ENCODE measurements at regions not wholly inside any gene's neighbourhood (a gene's known extent, or its start where the extent isn't known, plus 50 kb on each side); places are given as distances from the start of the nearest gene placed in this dataset.

- no peak for TF ChIP-seq HMG20B (CRISPR knock-in tag; conservative IDR thresholded peaks at IDR 0.05)
- no peak for TF ChIP-seq ZBTB49 (CRISPR knock-in tag; IDR thresholded peaks at IDR 0.05; ENCODE audit: borderline replicate concordance)
- TF ChIP-seq NAIF1 (CRISPR knock-in tag; IDR thresholded peaks at IDR 0.05; ENCODE audit: borderline replicate concordance): no peak
- no peak for TF ChIP-seq ZKSCAN8 (CRISPR knock-in tag; IDR thresholded peaks at IDR 0.05; ENCODE audit: borderline replicate concordance)
- TF ChIP-seq RFX3 (CRISPR knock-in tag; IDR thresholded peaks at IDR 0.05): no peak
- TF ChIP-seq ZNF451 (CRISPR knock-in tag; IDR thresholded peaks at IDR 0.05): no peak
- no peak for TF ChIP-seq NBN (conservative IDR thresholded peaks at IDR 0.05)
- no peak for TF ChIP-seq ZNF704 (CRISPR knock-in tag; IDR thresholded peaks at IDR 0.05; ENCODE audit: borderline replicate concordance)
- no peak for TF ChIP-seq RARG (CRISPR knock-in tag; IDR thresholded peaks at IDR 0.05; ENCODE audit: low read depth)
These were observed 300.7 kb upstream of the PDGFD start (continued) for GRCh38 chr11:104464691-104465090.

GRCh38 chr11:104462341-104462740, 298.4 kb upstream of the PDGFD start:
- no peak overlapping the region for H3K4me2 ChIP-seq (ENCODE audit: low read depth, low read length)
- TF ChIP-seq ZC3H13 (CRISPR knock-in tag; IDR thresholded peaks at IDR 0.05): no peak
- TF ChIP-seq CHD4 (IDR thresholded peaks at IDR 0.05; ENCODE audit: borderline replicate concordance, low read length): no peak
- TF ChIP-seq BCL6 (CRISPR knock-in tag; IDR thresholded peaks at IDR 0.05): no peak
- no peak for TF ChIP-seq SKIL (CRISPR knock-in tag; IDR thresholded peaks at IDR 0.05; ENCODE audit: borderline replicate concordance)
- no peak for TF ChIP-seq ZNF205 (CRISPR knock-in tag; IDR thresholded peaks at IDR 0.05)
- H3K27me3 ChIP-seq (ENCODE audit: control insufficient read depth in 1 of 2, insufficient read depth in 2 of 2, low read length in 2 of 2): no peaks in the 10 kb centered on the region
- intact Hi-C loops (cut with micrococcal nuclease; ENCODE audit: unreplicated experiment): no loop called here
- no peak for ATAC-seq
- H3K4me3 ChIP-seq (replicated peaks in 1 of 3; ENCODE audit: insufficient read depth in 1 of 3, low read depth in 2 of 3, low read length in 3 of 3): no peak overlapping the region
- H3K9me3 ChIP-seq (ENCODE audit: low read length): no peaks in the 10 kb centered on the region
- BruUV-seq (replicated peaks): no TSS peak
- FAIRE-seq: no peak
- no peak overlapping the region for H3K27ac ChIP-seq (ENCODE audit: extremely low read length, insufficient read depth, low read length)
- H3K4me1 ChIP-seq (ENCODE audit: insufficient read depth, low read length): no peaks in the 10 kb centered on the region
- in situ Hi-C loops (cut with HindIII; ENCODE audit: extremely low pct_ligation_motif_present, low pct_unique_long_range_greater_than_20kb): no loop called here
- 19% methylated on average over 2 of the region's 2 CpGs for WGBS (ENCODE audit: low lambda C conversion rate)
- ChIA-PET CTCF (ENCODE audit: low intra/inter-chr PET ratio, low total read pairs) (no interaction called here), POLR2A (no interaction called here)
- no peak overlapping the region for H2AFZ ChIP-seq (ENCODE audit: low read length)
- no peaks in the 10 kb centered on the region for H4K20me1 ChIP-seq (ENCODE audit: insufficient read depth, low read length)
- no peaks in the 10 kb centered on the region for H3K79me2 ChIP-seq (ENCODE audit: insufficient read depth, low read length)
- no peaks in the 10 kb centered on the region for H3K36me3 ChIP-seq (replicated peaks in 1 of 2; ENCODE audit: control insufficient read depth in 1 of 2, insufficient read depth in 2 of 2, low read length in 2 of 2)
- DNase-seq (ENCODE audit: low spot score): no peak
- H3K9ac ChIP-seq (ENCODE audit: insufficient read depth, low read depth, low read length): no peak overlapping the region
